HG03354 (cell line): ENCODE measurements at regions not wholly inside any gene's neighbourhood (a gene's known extent, or its start where the extent isn't known, plus 50 kb on each side); places are given as distances from the start of the nearest gene placed in this dataset.

Source experiments
- ATAC-seq: cut with Tn5 transposase; IDR thresholded peaks from one replicate; pipeline ENCODE4 v1.9.1; 2021; ENCODE audit warnings: mild to moderate bottlenecking; ENCODE audit not compliant: unreplicated experiment, poor library complexity, severe bottlenecking

DNA sequence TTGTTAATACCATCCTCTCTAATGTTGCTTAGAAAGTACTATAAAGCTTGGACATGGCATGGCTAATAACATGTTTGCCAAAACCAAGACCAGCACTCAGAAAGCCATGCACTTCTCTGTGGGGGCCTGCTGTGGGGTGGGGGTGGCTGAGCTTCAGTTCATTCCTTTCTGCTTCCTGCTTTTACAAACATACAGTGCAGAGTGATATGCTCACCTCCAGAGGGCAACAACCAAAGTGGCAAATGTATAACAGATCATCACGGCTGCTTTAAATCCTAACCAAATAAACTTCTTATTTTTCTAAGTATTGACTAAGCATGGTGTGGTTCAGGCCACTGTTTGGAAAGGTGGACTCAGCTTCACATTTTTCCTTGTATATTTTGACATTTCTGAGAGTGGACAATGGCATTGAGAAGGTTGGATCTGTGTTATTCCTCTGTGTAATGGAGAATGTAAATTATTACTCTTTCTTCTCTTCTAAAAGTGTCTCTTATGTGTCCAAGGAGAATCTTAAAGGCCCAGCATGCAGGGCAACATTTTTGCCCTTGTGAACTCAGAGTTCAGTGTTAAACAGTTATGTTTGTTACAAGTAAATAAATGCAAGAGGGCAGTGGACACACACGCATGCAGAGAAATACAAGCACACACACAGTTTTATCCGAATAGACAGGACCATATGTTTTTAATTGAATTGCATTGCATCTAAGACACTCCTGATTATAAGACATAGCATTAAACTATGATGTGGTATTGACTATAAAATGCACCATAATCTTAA lies 186.1 kb downstream of the HERPUD2 start:
- peak; percentile 48 for ATAC-seq

DNA sequence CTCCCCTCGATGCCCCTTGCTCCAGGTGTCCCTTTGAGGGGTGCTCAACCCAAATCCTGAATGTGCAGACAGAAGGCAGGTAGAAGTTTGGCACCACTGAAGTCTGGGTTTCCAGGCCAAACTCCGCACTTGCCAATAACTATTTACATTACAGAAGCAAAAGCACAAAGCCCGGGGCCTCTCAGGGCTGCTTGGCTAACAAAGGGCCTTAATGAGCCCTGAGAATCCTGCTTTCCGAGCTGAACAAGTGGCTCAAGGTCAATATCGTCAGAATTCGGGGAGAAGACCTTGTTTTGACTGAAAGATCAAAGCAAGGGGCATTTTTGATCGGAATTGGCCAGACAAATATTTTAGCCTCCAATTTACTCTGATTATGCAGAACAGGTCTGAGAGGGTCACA lies 189.9 kb downstream of the HERPUD2 start:
- ATAC-seq, result no peak

DNA sequence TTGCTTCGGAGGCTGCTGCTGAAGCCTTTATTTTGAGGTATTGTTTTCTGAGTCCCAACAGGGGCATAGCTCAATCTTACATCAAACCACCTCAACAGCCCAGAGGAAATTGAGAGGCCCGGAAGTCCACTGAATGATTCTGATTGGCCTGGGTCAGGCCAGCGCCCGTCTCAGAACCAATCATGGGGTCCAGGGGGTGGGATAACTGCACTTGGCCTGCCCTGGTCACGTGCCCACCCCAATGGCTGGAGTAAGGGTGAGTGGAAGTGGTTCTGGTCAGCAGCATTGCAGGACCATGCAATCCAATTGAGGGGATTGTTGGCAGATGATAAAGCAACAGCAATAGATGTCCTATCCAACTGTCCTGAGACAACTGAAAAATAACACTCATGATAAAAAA lies 190.6 kb downstream of the HERPUD2 start:
- no peak for ATAC-seq

DNA sequence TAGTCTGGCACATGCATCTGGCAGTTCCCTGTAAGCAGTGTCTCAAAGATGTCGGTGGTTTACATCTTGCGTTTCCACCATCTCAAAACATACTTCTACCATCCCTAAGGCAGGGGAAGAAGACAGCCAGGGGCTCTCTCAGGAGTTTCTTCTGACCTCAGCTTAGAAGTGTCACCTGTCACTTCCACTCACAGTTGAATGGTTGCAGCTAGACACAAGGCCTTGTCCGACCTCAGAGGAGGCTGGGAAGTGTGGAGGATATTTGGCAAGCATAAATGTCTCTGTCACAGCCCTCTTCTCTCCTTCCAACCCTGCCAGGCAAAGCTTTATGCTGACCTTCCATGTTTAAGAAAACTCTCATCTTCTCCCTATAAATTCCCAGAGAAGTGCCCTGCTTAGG lies 193.3 kb downstream of the HERPUD2 start:
- ATAC-seq, result no peak

DNA sequence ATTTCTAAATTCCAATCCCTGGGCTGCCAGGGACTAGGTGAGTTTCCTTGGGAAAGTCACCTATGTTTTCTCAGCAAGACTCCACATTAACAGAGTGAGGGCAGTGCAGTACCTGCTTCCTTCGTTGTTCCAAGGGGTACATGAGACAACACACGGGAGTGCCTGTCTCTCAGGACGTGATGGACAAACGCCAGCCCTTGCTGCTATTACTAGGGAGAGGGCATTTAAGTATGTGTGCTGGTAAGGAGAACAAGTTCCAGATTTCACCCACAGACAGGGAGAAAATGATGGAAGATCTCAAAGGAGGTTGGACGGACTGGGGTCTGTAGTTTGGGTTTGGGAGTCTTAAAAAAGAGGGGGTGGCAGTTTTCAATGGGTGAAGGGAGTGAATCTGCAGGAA lies 195.7 kb downstream of the HERPUD2 start:
- ATAC-seq, result no peak

DNA sequence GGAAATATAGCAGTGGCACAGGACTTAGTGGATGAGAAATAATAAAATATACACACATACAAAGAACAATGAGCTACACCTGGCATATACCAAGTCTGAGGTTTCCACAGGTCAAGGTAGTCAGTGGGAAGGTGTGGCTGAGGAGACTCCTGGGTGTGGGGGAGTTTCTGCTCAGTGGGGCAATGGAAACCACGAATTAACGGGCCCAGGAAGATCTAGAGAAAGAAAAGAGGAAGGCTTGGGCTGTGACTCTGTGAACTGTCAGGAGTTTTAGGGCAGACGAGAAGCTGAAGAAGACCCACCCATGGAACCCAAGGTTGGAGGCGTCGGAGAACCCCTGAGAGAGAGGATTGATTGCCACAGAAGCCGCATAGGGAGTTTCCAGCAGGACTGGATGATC lies 196.5 kb downstream of the HERPUD2 start:
- ATAC-seq, result no peak

DNA sequence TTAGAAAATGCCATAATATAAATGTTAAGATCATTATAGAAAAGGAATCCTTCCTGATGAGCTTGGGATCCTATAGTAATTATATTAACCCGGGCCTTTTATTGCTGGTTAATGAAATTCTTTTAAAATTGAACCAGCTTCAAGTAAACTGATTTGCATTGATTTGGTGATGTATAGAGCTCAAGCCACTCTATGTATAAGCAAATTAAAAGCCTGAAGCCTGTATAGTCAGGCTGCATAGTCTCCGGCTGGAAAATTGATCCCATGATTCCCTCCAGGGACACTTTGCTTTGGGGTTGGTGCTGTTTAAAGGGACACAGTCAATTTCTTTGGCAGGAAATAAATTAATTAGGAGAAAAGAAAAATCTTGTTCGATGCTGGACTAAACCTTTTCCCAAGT lies 199.1 kb downstream of the HERPUD2 start:
- no peak for ATAC-seq

DNA sequence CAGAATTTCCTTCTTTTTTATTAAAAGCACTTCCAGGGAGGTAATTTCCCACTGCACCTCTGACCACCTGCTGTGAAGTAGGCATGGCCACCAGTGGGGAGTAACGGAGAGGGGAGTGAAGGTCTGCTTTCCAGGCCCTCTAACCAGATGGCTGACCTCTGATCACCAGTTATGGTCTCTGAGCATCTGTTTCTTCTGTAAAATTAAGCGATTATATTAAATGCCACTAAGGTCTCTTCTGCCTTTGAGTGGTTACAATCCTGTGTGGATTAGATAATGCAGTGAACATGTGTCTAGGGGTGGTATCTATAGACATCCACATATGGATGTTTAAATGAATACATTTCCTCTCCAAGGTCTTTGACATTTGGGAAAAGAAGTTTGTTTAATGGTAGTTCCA lies 199.6 kb downstream of the HERPUD2 start:
- ATAC-seq, result no peak

DNA sequence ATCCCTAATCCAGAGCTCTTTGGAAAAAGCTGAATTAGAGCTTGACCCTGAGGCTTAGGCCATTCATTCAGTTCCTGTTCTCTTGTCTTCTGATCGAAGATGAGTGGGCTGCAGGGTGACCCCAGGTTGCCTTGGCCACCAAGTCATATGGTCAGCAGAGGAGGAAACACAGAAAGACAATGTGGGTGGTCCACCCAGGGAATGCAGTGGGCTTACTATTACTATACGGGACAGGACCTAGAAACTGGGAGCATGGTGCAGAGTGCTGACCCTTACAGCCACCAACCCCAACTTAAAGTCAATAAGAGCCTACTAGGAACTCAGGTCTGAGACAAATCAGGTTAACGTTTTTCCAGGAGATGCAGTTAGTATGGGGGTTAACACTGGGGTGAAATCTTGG lies 200.5 kb downstream of the HERPUD2 start:
- no peak for ATAC-seq

DNA sequence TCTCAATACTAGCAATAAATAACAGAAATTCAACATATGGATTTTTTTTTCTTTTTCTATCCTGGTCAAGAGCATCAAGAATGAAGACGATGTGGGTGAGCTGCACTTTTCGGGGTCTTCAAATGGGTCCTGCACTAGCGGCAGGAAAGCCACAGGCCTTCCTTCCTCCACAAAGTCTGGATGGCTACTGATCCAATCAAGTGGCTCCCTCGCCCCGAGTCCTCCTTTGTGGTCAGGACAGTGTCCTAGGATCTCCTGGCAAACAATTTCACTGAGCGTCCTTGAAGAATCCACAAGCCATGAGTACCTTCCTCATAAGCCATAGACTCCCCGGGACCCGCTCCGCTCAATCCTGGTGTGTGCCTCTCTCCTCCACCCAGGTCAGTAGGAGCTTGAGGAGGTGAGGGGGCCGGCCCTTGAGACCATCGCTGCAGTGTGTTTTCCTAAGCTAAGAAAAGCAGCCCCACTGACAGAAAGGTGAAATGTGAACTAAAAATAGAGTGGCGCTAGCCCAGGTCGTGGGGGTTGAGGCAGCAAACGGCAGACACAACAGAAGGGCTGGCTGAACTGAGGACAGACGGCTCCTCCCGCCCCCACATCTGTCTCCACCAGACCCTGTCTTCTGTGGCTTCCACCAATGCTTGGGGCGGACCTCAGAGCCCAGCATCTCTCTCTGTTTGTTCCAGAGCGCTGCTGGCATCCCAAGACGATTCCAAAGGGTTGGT lies 202.3 kb downstream of the HERPUD2 start:
- ATAC-seq, result no peak

DNA sequence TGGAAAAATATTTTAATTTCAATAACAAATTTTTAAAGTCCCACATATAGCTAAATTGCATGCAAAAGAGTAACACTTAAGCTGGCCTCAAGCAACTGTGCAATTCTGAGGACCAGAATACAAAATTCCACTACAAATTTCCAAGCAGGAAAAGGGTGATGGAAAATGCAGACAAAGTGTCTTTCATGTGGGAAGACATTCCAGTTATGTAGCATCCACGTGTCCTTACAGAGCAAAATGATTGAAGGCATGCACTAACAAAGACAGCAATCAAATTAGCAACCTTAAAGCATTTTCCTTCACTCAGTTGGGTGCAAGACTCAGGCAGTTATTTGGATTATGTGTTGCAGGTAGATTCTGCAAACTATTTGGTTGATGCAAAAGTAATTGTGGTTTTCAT lies 203.7 kb downstream of the HERPUD2 start:
- ATAC-seq, result no peak

DNA sequence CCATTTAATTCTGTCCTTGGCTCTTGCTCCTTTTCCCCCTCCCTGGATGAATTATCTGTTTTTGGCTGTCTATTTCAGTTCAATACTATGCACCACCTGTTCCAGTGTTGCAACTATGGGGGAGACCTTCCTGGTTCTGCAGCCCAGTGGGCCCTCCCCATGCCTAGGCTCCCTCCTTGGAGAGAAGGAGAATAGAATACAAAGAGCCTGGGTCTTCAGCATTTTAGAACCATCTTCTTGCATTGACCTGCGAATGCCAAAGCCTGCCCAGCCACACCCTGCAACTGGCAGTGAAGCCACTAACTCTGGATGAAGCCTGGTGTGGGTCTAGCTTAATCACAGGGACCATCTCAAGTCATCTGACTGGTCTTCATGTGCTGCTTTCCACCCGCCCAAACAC lies 207.1 kb downstream of the HERPUD2 start:
- ATAC-seq, result no peak

DNA sequence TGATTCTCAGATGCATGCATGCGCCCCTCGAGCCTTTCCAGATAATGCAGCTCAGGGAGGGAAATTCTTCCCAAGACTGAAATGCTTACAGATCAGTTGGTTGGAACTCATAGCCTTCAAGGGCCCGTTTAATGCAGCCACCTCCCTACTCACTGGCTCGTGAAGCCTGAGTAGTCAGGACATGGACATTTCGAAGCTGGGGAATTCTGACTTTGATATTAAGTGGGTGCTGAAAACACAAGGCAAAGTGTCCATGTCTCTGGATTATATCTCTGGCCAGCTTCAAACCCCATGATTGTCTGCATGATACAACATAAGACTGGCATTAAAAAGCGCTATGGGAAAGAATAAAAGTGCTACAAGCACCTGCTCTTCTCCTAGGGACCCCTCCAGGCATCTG lies 207.5 kb downstream of the HERPUD2 start:
- no peak for ATAC-seq

DNA sequence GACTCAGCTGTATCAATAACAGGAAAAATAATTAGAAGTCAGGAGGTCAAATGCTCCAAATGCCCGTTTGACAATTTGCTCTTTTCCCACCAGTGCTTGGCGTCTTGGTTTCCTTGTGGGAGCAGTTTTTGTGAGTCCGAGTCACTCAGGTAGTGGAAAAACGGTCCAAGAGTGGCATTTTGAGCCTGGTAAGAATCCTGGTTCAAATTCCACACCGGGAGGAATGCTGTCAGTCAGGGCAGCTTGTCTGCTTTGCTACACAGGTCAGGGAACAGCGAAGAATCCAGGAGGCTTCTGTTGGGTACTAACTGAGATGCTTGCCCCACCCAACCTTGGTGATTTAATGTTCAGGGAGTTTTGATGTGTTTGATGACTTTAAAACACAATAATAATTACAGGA lies 209.5 kb downstream of the HERPUD2 start:
- no peak for ATAC-seq

DNA sequence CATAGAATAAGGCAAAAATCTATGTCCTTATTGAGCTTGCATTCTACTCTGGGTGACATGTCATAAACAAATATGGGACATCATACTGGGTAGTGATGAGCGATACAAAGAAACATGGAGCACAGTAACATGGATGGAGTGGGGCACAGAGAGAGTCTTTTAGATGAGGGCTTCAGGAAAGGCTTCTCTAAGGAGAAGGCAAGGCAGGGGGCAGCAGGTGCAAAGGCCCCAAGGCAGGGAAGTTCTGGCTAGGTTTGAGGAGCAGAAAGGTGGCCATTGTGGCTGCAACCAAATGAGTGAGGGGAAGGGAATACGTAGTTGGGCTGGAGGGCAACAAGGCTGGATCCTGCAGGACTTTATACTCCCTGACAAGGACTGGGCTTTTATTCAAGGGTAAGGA lies 211.4 kb downstream of the HERPUD2 start:
- ATAC-seq, result no peak

DNA sequence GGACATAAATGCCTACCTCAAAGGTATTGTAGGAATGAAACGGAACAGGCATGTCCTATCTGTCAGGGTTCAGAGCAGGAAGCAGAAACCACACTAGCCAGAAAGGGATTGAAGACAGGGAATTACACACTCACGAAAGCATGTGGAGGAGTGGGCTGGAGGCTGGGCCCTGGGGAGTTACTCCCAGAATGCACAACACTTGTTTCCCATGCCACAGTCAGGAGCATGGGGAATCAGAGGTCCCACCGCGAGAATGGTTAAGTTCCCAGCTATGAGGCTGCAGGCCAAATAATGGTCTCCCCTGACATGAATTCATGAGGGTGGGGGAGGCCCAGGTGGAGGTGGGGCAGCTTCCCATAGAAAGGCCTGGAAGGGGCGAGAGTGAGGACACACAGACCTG lies 212.7 kb downstream of the HERPUD2 start:
- ATAC-seq, result no peak

DNA sequence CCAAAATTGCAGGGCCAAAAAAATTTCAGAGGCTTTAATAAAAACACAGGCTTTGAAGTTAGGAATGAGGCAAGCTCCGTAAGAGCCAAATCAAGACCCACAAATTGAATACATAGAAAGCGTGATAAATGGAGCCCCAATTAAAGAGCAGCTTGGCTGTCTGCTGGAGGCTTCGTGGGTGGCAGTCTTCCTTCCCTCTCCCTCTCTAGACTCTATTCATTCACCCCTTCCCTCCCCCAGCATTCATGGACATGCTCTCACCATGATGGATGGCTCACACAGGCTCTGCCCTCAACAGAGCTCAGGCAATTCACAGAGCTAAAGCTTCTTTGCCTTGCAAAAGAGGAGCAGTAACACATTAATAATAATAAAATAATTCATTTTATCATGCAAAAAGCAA lies 214.1 kb downstream of the HERPUD2 start:
- no peak for ATAC-seq

DNA sequence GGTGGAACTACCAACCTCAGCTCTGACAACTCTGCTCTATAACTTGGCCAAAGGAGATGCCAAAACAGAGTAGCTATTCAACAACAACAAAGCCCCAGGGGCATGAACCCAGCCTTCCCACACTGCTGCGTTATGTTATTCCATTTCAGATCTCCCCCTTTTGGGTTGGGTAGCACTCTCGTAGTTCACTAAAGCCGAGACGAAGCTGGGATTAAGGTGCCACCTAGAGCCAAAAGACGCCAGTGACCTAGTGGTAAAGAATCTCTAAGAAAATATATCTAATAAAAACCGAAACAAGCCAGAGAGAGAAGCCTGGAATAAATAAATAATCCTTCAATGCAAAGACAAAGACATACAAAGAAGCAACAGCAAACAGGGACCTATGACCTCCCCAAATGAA lies 217.3 kb downstream of the HERPUD2 start:
- no peak for ATAC-seq

DNA sequence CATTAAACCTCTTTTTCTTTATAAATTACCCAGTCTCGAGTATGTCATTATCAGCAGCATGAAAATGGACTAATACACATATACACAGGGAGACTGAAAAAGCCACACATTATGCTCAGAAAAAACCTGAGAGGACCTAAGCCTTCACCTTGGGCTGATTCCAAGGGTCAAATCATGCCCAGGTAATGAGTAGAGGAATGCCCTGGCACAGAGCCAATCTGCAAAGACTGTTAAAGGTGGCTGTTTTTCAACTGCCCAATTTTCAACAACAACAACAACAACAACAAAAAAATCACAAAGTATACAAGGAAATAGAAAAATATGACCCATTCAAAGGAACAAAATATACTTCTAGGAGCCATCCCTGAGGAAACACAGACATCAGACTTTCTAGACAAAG lies 220.2 kb upstream of the TBX20 start:
- no peak for ATAC-seq

DNA sequence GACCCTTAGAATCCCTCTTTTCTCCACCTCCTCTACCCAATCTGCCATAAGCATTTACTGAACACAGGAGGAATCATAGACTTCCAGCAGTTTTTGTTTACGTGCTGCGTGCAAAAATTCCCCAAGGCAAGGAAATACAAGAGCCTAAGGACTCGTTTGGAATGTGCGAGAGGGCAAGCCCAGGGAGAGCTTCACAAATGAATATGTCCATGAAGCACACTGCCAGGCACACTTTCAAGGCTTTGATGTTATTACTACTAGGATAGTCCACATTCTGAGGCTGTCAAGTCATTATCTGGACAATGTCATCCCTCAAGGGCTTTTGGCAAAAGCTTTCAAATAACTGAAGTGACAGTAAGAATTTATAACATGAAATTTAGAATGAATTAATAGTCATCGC lies 214.7 kb upstream of the TBX20 start:
- no peak for ATAC-seq

DNA sequence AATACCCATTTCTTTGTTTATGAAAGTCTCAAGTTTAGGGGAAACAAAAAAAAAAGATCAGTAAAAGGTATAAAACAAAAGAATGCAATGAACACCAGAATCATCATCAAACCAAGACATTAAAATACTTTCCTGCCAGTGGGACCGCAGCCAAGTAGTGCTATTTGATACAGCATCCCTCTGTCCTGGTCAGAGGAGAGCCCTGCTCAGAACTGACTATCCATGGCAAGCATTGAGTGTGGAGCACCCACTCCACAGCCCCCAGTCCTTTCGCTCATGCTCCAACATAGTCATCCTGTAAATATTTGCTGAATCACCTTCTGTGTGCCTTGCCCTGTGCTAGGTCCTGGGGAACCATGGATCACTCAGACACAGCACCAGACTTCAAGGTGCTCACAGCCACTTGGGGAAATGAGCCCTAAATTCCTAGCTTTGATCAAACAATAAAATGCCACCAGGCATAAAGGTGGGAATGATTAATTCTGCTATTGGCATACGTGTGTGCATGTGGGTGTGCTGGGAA lies 213.6 kb upstream of the TBX20 start:
- no peak for ATAC-seq
